SK-N-SH treated with all-trans-retinoic acid at 6 μM for 48 hours (cell line): ENCODE measurements at regions not wholly inside any gene's neighbourhood (a gene's known extent, or its start where the extent isn't known, plus 50 kb on each side); places are given as distances from the start of the nearest gene placed in this dataset.

Experiments used
- CREB5 ChIP-seq: fragments of 250-450 bp; sonication (Bioruptor Pico); IDR thresholded peaks from 2 replicates; pipeline ENCODE4 v1.5.1; 2020; ENCODE audit warnings: low read depth, mild to moderate bottlenecking, moderate library complexity
- ESRRG ChIP-seq: fragments of 250-450 bp; sonication (Bioruptor Pico); IDR thresholded peaks from 2 replicates; pipeline ENCODE4 v1.6.1; 2021; ENCODE audit warnings: mild to moderate bottlenecking
- ZFP3 ChIP-seq: fragments of 250-450 bp; sonication (Bioruptor Pico); IDR thresholded peaks from 2 replicates; pipeline ENCODE4 v1.5.0; 2020; ENCODE audit warnings: mild to moderate bottlenecking, moderate library complexity
- ZNF565 ChIP-seq: fragments of 450-650 bp; formaldehyde crosslinking; conservative IDR thresholded peaks from 2 replicates; pipeline ENCODE4 v1.5.0; 2020; ENCODE audit warnings: low read depth, mild to moderate bottlenecking, moderate library complexity
- ZNF70 ChIP-seq: fragments of 450-650 bp; formaldehyde crosslinking; IDR thresholded peaks from 2 replicates; pipeline ENCODE4 v1.5.0; 2020; ENCODE audit warnings: mild to moderate bottlenecking, moderate library complexity

GRCh38 chr4:17276776-17277175 is 235.1 kb downstream of the QDPR start:
- TF ChIP-seq ZNF70 (CRISPR knock-in tag), result no peak
- TF ChIP-seq ZNF565 (CRISPR knock-in tag), result no peak
- TF ChIP-seq CREB5 (CRISPR knock-in tag), result no peak
- no peak for TF ChIP-seq ESRRG (CRISPR knock-in tag)
- no peak for TF ChIP-seq ZFP3
